ENCODE measurements at regions not wholly inside any gene's neighbourhood (a gene's known extent, or its start where the extent isn't known, plus 50 kb on each side); places are given as distances from the start of the nearest gene placed in this dataset.
"Not testable (repeated sequence)": the region's sequence is repeated elsewhere in the genome, so short reads cannot be mapped to it uniquely, and the experiment has no call there.

- intact Hi-C loops (cut with DNase I) = no loop called here
- ATAC-seq = no peak
Measured at GRCh38 chr4:3638080-3638795, 106.0 kb upstream of the LRPAP1 start.

DNA sequence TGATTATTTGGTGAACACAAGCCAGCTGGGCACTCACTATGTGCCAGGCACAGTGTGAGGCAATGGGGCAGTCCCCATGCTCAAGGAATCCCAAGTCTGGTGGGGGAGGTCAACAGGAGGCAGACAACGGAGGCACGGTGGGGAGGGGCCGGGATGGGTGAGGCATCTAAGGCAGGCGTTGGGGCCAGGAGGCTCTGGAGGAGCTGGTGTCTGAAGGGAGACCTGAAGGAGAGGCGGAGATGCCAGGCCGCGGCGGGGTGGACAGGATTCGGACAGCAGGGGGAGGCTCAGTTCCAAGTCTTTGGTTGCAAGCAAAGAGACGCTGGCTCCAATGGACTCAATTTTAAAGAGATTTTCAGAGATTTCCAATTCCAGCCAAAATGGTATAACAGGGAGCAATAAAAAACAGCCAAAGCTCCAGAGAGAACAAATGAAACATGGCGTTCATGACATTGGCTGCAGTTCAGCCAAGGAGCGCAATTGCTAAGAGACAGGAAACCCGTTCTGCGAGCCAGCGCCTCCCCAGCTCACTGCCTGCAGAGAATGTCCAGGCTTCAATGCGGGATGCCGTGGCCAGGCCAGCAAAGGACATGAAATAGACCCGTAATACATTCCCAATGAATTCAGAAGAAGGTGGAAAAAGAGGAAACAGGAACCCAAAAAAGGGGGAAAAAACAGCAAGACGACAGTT, 105.2 kb upstream of the LRPAP1 start:
- no peak overlapping the region for H3K4me3 ChIP-seq
- peak; percentile 40 for DNase-seq
- H3K27me3 ChIP-seq (ENCODE audit: low read depth) = no peaks in the 10 kb centered on the region
- ATAC-seq = no peak
- intact Hi-C loops (cut with DNase I) = no loop called here
- H3K4me1 ChIP-seq = no peaks in the 10 kb centered on the region
- H3K36me3 ChIP-seq = no peaks in the 10 kb centered on the region
- no peaks in the 10 kb centered on the region for H3K9me3 ChIP-seq
- no peak overlapping the region for H3K27ac ChIP-seq
- TF ChIP-seq, protein P1, sequence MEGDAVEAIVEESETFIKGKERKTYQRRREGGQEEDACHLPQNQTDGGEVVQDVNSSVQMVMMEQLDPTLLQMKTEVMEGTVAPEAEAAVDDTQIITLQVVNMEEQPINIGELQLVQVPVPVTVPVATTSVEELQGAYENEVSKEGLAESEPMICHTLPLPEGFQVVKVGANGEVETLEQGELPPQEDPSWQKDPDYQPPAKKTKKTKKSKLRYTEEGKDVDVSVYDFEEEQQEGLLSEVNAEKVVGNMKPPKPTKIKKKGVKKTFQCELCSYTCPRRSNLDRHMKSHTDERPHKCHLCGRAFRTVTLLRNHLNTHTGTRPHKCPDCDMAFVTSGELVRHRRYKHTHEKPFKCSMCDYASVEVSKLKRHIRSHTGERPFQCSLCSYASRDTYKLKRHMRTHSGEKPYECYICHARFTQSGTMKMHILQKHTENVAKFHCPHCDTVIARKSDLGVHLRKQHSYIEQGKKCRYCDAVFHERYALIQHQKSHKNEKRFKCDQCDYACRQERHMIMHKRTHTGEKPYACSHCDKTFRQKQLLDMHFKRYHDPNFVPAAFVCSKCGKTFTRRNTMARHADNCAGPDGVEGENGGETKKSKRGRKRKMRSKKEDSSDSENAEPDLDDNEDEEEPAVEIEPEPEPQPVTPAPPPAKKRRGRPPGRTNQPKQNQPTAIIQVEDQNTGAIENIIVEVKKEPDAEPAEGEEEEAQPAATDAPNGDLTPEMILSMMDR (IDR thresholded peaks at IDR 0.05) = no peak

More at GRCh38 chr4:3638080-3638795, 106.0 kb upstream of the LRPAP1 start:
- no peaks in the 10 kb centered on the region for H3K4me1 ChIP-seq
- no peaks in the 10 kb centered on the region for H3K36me3 ChIP-seq
- no peak overlapping the region for H3K4me3 ChIP-seq
- peaks cover 4% of the 10 kb centered on the region for H3K27me3 ChIP-seq (ENCODE audit: low read depth)
- DNase-seq = no peak
- TF ChIP-seq, protein P1 (IDR thresholded peaks at IDR 0.05) = no peak
- H3K27ac ChIP-seq = no peak overlapping the region
- no peaks in the 10 kb centered on the region for H3K9me3 ChIP-seq

- intact Hi-C loops (cut with DNase I) = no loop called here
- no peak overlapping the region for H3K4me3 ChIP-seq
- no peaks in the 10 kb centered on the region for H3K27me3 ChIP-seq (ENCODE audit: low read depth)
- TF ChIP-seq, protein P1 (IDR thresholded peaks at IDR 0.05) = no peak
- DNase-seq (peak; percentile 24), ATAC-seq (no peak)
- H3K4me1 ChIP-seq = no peaks in the 10 kb centered on the region
- H3K36me3 ChIP-seq = no peaks in the 10 kb centered on the region
- no peak overlapping the region for H3K27ac ChIP-seq
- H3K9me3 ChIP-seq = no peaks in the 10 kb centered on the region
Measured at GRCh38 chr4:3636646-3637320, 104.6 kb upstream of the LRPAP1 start.

- H3K4me1 ChIP-seq = not testable (repeated sequence)
Measured at GRCh38 chr4:3636020-3636419, 103.8 kb upstream of the LRPAP1 start.

GRCh38 chr4:3634894-3635820, 102.9 kb upstream of the LRPAP1 start:
- Histone ChIP-seq H3K27ac (no peak overlapping the region), H3K4me3 (no peak overlapping the region), H3K36me3 (no peaks in the 10 kb centered on the region), H3K4me1 (no peaks in the 10 kb centered on the region), H3K27me3 (ENCODE audit: low read depth) (no peaks in the 10 kb centered on the region), H3K9me3 (no peaks in the 10 kb centered on the region)
- TF ChIP-seq, protein P1 (IDR thresholded peaks at IDR 0.05) = no peak
- ATAC-seq = no peak
- intact Hi-C loops (cut with DNase I) = no loop called here
- peak; percentile 21 for DNase-seq

More at GRCh38 chr4:3636020-3636419, 103.8 kb upstream of the LRPAP1 start:
- H3K27me3 ChIP-seq (ENCODE audit: low read depth); ATAC-seq; H3K9me3 ChIP-seq; H3K4me3 ChIP-seq; DNase-seq; H3K27ac ChIP-seq; intact Hi-C loops (cut with DNase I); H3K36me3 ChIP-seq: not testable (repeated sequence)

Measured in lower lobe of right lung (tissue), 2 donors.